ENCODE measurements at regions not wholly inside any gene's neighbourhood (a gene's known extent, or its start where the extent isn't known, plus 50 kb on each side); places are given as distances from the start of the nearest gene placed in this dataset.
"Not testable (repeated sequence)": the region's sequence is repeated elsewhere in the genome, so short reads cannot be mapped to it uniquely, and the experiment has no call there.

- no peak overlapping the region for H3K4me3 Mint-ChIP-seq
- DNase-seq = no peak
- no peaks in the 10 kb centered on the region for H3K9me3 Mint-ChIP-seq
Measured at GRCh38 chr6:113047148-113047547, 700.0 kb downstream of the RFPL4B start.

GRCh38 chr6:113047932-113048331 is 700.8 kb downstream of the RFPL4B start:
- Mint-ChIP-seq H3K4me1 (ENCODE audit: low read depth) (no peaks in the 10 kb centered on the region), H3K9me3 (no peaks in the 10 kb centered on the region), H3K4me3 (no peak overlapping the region), H3K36me3 (ENCODE audit: low read depth) (no peaks in the 10 kb centered on the region), H3K27ac (no peak overlapping the region), H3K27me3 (no peaks in the 10 kb centered on the region)
- DNase-seq = no peak

More at GRCh38 chr6:113047148-113047547, 700.0 kb downstream of the RFPL4B start:
- no peaks in the 10 kb centered on the region for H3K4me1 Mint-ChIP-seq (ENCODE audit: low read depth)
- H3K27ac Mint-ChIP-seq = no peak overlapping the region
- no peaks in the 10 kb centered on the region for H3K36me3 Mint-ChIP-seq (ENCODE audit: low read depth)
- no peaks in the 10 kb centered on the region for H3K27me3 Mint-ChIP-seq

GRCh38 chr6:113048741-113049140 is 701.6 kb downstream of the RFPL4B start:
- H3K4me3 Mint-ChIP-seq = no peak overlapping the region
- no peak for DNase-seq
- H3K4me1 Mint-ChIP-seq (ENCODE audit: low read depth) = no peaks in the 10 kb centered on the region
- no peak overlapping the region for H3K27ac Mint-ChIP-seq
- no peaks in the 10 kb centered on the region for H3K9me3 Mint-ChIP-seq
- no peaks in the 10 kb centered on the region for H3K27me3 Mint-ChIP-seq
- no peaks in the 10 kb centered on the region for H3K36me3 Mint-ChIP-seq (ENCODE audit: low read depth)

- H3K4me1 Mint-ChIP-seq (ENCODE audit: low read depth) = no peaks in the 10 kb centered on the region
- H3K27me3 Mint-ChIP-seq = no peaks in the 10 kb centered on the region
- peaks cover 2% of the 10 kb centered on the region for H3K9me3 Mint-ChIP-seq
- H3K27ac Mint-ChIP-seq = no peak overlapping the region
- H3K4me3 Mint-ChIP-seq = no peak overlapping the region
- no peak for DNase-seq
- H3K36me3 Mint-ChIP-seq (ENCODE audit: low read depth) = no peaks in the 10 kb centered on the region
Measured at GRCh38 chr6:113049190-113049589, 702.1 kb downstream of the RFPL4B start.

- Mint-ChIP-seq H3K36me3 (ENCODE audit: low read depth) (no peaks in the 10 kb centered on the region), H3K4me1 (ENCODE audit: low read depth) (no peaks in the 10 kb centered on the region), H3K4me3 (no peak overlapping the region)
Measured at GRCh38 chr6:113050010-113050858, 703.1 kb downstream of the RFPL4B start.

GRCh38 chr6:113050979-113051378 is 703.8 kb downstream of the RFPL4B start:
- DNase-seq = no peak
- Mint-ChIP-seq H3K27me3 (no peaks in the 10 kb centered on the region), H3K4me3 (no peak overlapping the region), H3K9me3 (peaks cover 2% of the 10 kb centered on the region), H3K27ac (no peak overlapping the region), H3K36me3 (ENCODE audit: low read depth) (no peaks in the 10 kb centered on the region), H3K4me1 (ENCODE audit: low read depth) (no peaks in the 10 kb centered on the region)

More at GRCh38 chr6:113050010-113050858, 703.1 kb downstream of the RFPL4B start:
- Mint-ChIP-seq H3K9me3 (peaks cover 2% of the 10 kb centered on the region), H3K27ac (no peak overlapping the region), H3K27me3 (no peaks in the 10 kb centered on the region)
- DNase-seq = no peak

GRCh38 chr6:113052506-113052905 is 705.4 kb downstream of the RFPL4B start:
- no peak overlapping the region for H3K4me3 Mint-ChIP-seq
- no peak for DNase-seq
- H3K27ac Mint-ChIP-seq = no peak overlapping the region
- H3K4me1 Mint-ChIP-seq (ENCODE audit: low read depth) = no peaks in the 10 kb centered on the region
- peaks cover 2% of the 10 kb centered on the region for H3K9me3 Mint-ChIP-seq
- no peaks in the 10 kb centered on the region for H3K27me3 Mint-ChIP-seq
- no peaks in the 10 kb centered on the region for H3K36me3 Mint-ChIP-seq (ENCODE audit: low read depth)

GRCh38 chr6:113055061-113055460 is 707.9 kb downstream of the RFPL4B start:
- DNase-seq = no peak
- Mint-ChIP-seq H3K36me3 (ENCODE audit: low read depth) (no peaks in the 10 kb centered on the region), H3K4me1 (ENCODE audit: low read depth) (no peaks in the 10 kb centered on the region), H3K4me3 (no peak overlapping the region), H3K9me3 (peaks cover 2% of the 10 kb centered on the region), H3K27ac (no peak overlapping the region), H3K27me3 (no peaks in the 10 kb centered on the region)

GRCh38 chr6:113055998-113056397 is 708.9 kb downstream of the RFPL4B start:
- H3K27me3 Mint-ChIP-seq = no peaks in the 10 kb centered on the region
- H3K4me3 Mint-ChIP-seq = no peak overlapping the region
- H3K27ac Mint-ChIP-seq = no peak overlapping the region
- no peaks in the 10 kb centered on the region for H3K36me3 Mint-ChIP-seq (ENCODE audit: low read depth)
- peaks cover 2% of the 10 kb centered on the region for H3K9me3 Mint-ChIP-seq
- no peaks in the 10 kb centered on the region for H3K4me1 Mint-ChIP-seq (ENCODE audit: low read depth)
- DNase-seq = no peak

GRCh38 chr6:113057567-113058053 is 710.5 kb downstream of the RFPL4B start:
- Mint-ChIP-seq H3K27ac (no peak overlapping the region), H3K9me3 (peaks cover 2% of the 10 kb centered on the region), H3K4me3 (no peak overlapping the region), H3K36me3 (ENCODE audit: low read depth) (no peaks in the 10 kb centered on the region), H3K27me3 (no peaks in the 10 kb centered on the region), H3K4me1 (ENCODE audit: low read depth) (no peaks in the 10 kb centered on the region)
- no peak for DNase-seq

GRCh38 chr6:113060664-113061063 is 713.5 kb downstream of the RFPL4B start:
- no peaks in the 10 kb centered on the region for H3K36me3 Mint-ChIP-seq (ENCODE audit: low read depth)
- no peak overlapping the region for H3K27ac Mint-ChIP-seq
- H3K9me3 Mint-ChIP-seq = no peaks in the 10 kb centered on the region
- H3K27me3 Mint-ChIP-seq = no peaks in the 10 kb centered on the region
- H3K4me3 Mint-ChIP-seq = no peak overlapping the region
- H3K4me1 Mint-ChIP-seq (ENCODE audit: low read depth) = no peaks in the 10 kb centered on the region
- DNase-seq = no peak

GRCh38 chr6:113065611-113066010 is 718.5 kb downstream of the RFPL4B start:
- Mint-ChIP-seq H3K4me3 (no peak overlapping the region), H3K36me3 (ENCODE audit: low read depth) (no peaks in the 10 kb centered on the region), H3K9me3 (no peaks in the 10 kb centered on the region), H3K4me1 (ENCODE audit: low read depth) (no peaks in the 10 kb centered on the region), H3K27ac (no peak overlapping the region), H3K27me3 (no peaks in the 10 kb centered on the region)
- no peak for DNase-seq

GRCh38 chr6:113067612-113068275 is 720.6 kb downstream of the RFPL4B start:
- Mint-ChIP-seq H3K27ac (no peak overlapping the region), H3K36me3 (ENCODE audit: low read depth) (no peaks in the 10 kb centered on the region), H3K4me3 (no peak overlapping the region), H3K9me3 (no peaks in the 10 kb centered on the region), H3K27me3 (no peaks in the 10 kb centered on the region), H3K4me1 (ENCODE audit: low read depth) (no peaks in the 10 kb centered on the region)
- DNase-seq = no peak

GRCh38 chr6:113068570-113068969 is 721.4 kb downstream of the RFPL4B start:
- Mint-ChIP-seq H3K9me3 (no peaks in the 10 kb centered on the region), H3K36me3 (ENCODE audit: low read depth) (no peaks in the 10 kb centered on the region), H3K27me3 (no peaks in the 10 kb centered on the region), H3K27ac (no peak overlapping the region), H3K4me3 (no peak overlapping the region), H3K4me1 (ENCODE audit: low read depth) (no peaks in the 10 kb centered on the region)
- no peak for DNase-seq

- not testable (repeated sequence) for DNase-seq; H3K27ac Mint-ChIP-seq; H3K36me3 Mint-ChIP-seq (ENCODE audit: low read depth); H3K27me3 Mint-ChIP-seq; H3K4me3 Mint-ChIP-seq; H3K9me3 Mint-ChIP-seq; H3K4me1 Mint-ChIP-seq (ENCODE audit: low read depth)
Measured at GRCh38 chr6:113070681-113071080, 723.6 kb downstream of the RFPL4B start.
